HepG2 (cell line): ENCODE measurements at regions not wholly inside any gene's neighbourhood (a gene's known extent, or its start where the extent isn't known, plus 50 kb on each side); places are given as distances from the start of the nearest gene placed in this dataset.

Experiments
- ATAC-seq: fragments of 200-7000 bp; cut with Tn5 transposase; 3 replicates; pipeline ENCODE4 v1.9.1; 2020; ENCODE audit warnings: mild to moderate bottlenecking, moderate library complexity
- BruUV-seq: library from RNA; stranded (reverse); fragments of 400-500 nt; replicated peaks from 2 replicates; lab custom pipeline; 2021; lab: Mats Ljungman, UMichigan
- CTCF ChIA-PET: fragments of 300-600 bp; formaldehyde crosslinking; extraction: SDS; loops from one replicate; lab custom pipeline; 2021; ENCODE audit warnings: low total read pairs, inconsistent platforms, low intra/inter-chr PET ratio; lab: Yijun Ruan, JAX
- POLR2A ChIA-PET: fragments of 350-600 bp; sonication (Branson Sonifier 250); formaldehyde crosslinking; loops from one replicate; lab custom pipeline; 2020; ENCODE audit warnings: antibody characterized with exemption, inconsistent platforms; lab: Yijun Ruan, JAX
- DNase-seq: peaks from one replicate; pipeline ENCODE4 v3.0.0-alpha.2; 2015; ENCODE audit warnings: low spot score
- FAIRE-seq: peaks from 3 replicates; lab custom pipeline; 2011; peaks lifted over from hg19 to GRCh38; lab: Jason Lieb, UNC
- H2AFZ ChIP-seq: one replicate; pipeline ENCODE4 v1.6.1; 2011; ENCODE audit warnings: low read length, inconsistent platforms
- H3K27ac ChIP-seq: fragments of 300-600 bp; 3 replicates; pipeline ENCODE4 v1.8.0; 2011; ENCODE audit warnings: mixed run types, mild to moderate bottlenecking, mixed read lengths, low read length, inconsistent platforms; ENCODE audit not compliant: insufficient read depth; ENCODE audit errors: extremely low read length
- H3K27me3 ChIP-seq, 2 experiments: fragments of 200-600 bp in 1 of 2; 2 replicates in 1 of 2; 3 replicates in 1 of 2; pipeline versions ENCODE4 v1.6.0 to v1.8.0; 2011; ENCODE audit warnings: low read length in 2 of 2, mild to moderate bottlenecking in 2 of 2, moderate library complexity in 2 of 2, inconsistent platforms in 1 of 2; ENCODE audit not compliant: insufficient read depth in 2 of 2, control insufficient read depth in 1 of 2
- H3K36me3 ChIP-seq, 2 experiments: fragments of 200-600 bp in 1 of 2; replicated peaks in 1 of 2; 2 replicates in 1 of 2; 3 replicates in 1 of 2; pipeline versions ENCODE4 v1.5.1 to v1.8.0; 2011; ENCODE audit warnings: low read length in 2 of 2, inconsistent platforms in 1 of 2; ENCODE audit not compliant: insufficient read depth in 2 of 2, control insufficient read depth in 1 of 2
- H3K4me1 ChIP-seq: 2 replicates; pipeline ENCODE4 v1.5.1; 2012; ENCODE audit warnings: low read length, inconsistent platforms; ENCODE audit not compliant: insufficient read depth
- H3K4me2 ChIP-seq: 2 replicates; pipeline ENCODE4 v1.6.0; 2011; ENCODE audit warnings: low read depth, low read length, inconsistent platforms
- H3K4me3 ChIP-seq, 3 experiments: fragments of 200-600 bp in 1 of 3; sonication (generic), shearing (Covaris generic) in 1 of 3; replicated peaks in 1 of 3; 2 replicates each; pipeline ENCODE4 v1.5.1; 2011 to 2016; ENCODE audit warnings: low read length in 3 of 3, inconsistent platforms in 2 of 3, low read depth in 2 of 3, mild to moderate bottlenecking in 2 of 3, control low read depth in 1 of 3, mixed read lengths in 1 of 3; ENCODE audit not compliant: insufficient read depth in 1 of 3
- H3K79me2 ChIP-seq: one replicate; pipeline ENCODE4 v1.6.1; 2011; ENCODE audit warnings: low read length, inconsistent platforms; ENCODE audit not compliant: insufficient read depth
- H3K9ac ChIP-seq: 2 replicates; pipeline ENCODE4 v1.6.0; 2011; ENCODE audit warnings: mild to moderate bottlenecking, low read depth, low read length, inconsistent platforms; ENCODE audit not compliant: insufficient read depth
- H3K9me3 ChIP-seq: 2 replicates; pipeline ENCODE4 v1.5.1; 2012; ENCODE audit warnings: mild to moderate bottlenecking, low read length
- H4K20me1 ChIP-seq: 2 replicates; pipeline ENCODE4 v1.6.0; 2011; ENCODE audit warnings: inconsistent platforms, mild to moderate bottlenecking, low read length, moderate library complexity; ENCODE audit not compliant: insufficient read depth
- MAZ ChIP-seq, 2 experiments: sonication (generic) in 1 of 2; formaldehyde crosslinking in 1 of 2; IDR thresholded peaks; 2 replicates each; pipeline versions ENCODE4 v1.5.0 to v1.6.1; 2012 to 2020; ENCODE audit warnings: low read depth in 2 of 2, mild to moderate bottlenecking in 2 of 2, borderline replicate concordance in 1 of 2, improper control_type of control experiment in 1 of 2, low read length in 1 of 2, missing genetic modification reagents in 1 of 2, moderate library complexity in 1 of 2
- MEIS1 ChIP-seq: sonication (generic); formaldehyde crosslinking; IDR thresholded peaks from 2 replicates; pipeline ENCODE4 v1.9.0; 2021; ENCODE audit warnings: mild to moderate bottlenecking, missing genetic modification reagents, moderate library complexity, borderline replicate concordance
- NCOA1 ChIP-seq: sonication (generic); formaldehyde crosslinking; IDR thresholded peaks from 2 replicates; pipeline ENCODE4 v1.9.0; 2021; ENCODE audit warnings: missing genetic modification reagents
- SIN3B ChIP-seq: fragments of 150-350 bp; IDR thresholded peaks from 2 replicates; pipeline ENCODE4 v1.6.1; 2014; ENCODE audit warnings: low read length
- SIX4 ChIP-seq: sonication (generic); formaldehyde crosslinking; IDR thresholded peaks from 2 replicates; pipeline ENCODE4 v1.4.0; 2020; ENCODE audit warnings: missing genetic modification reagents
- TBL1XR1 ChIP-seq: fragments of 150-350 bp; IDR thresholded peaks from 2 replicates; pipeline ENCODE4 v1.6.1; 2014; ENCODE audit warnings: borderline replicate concordance, low read length; ENCODE audit not compliant: partially characterized antibody
- ZNF558 ChIP-seq: sonication (generic); formaldehyde crosslinking; IDR thresholded peaks from 2 replicates; pipeline ENCODE4 v1.9.0; 2022; ENCODE audit warnings: mild to moderate bottlenecking, missing genetic modification reagents, borderline replicate concordance
- ZNF674 ChIP-seq: sonication (generic); formaldehyde crosslinking; IDR thresholded peaks from 2 replicates; pipeline ENCODE4 v1.5.0; 2020; ENCODE audit warnings: low read depth, mild to moderate bottlenecking, missing genetic modification reagents
- ZNF784 ChIP-seq: sonication (generic); formaldehyde crosslinking; IDR thresholded peaks from 2 replicates; pipeline ENCODE4 v1.5.1; 2020; ENCODE audit warnings: missing genetic modification reagents, mild to moderate bottlenecking, borderline replicate concordance
- ZNF83 ChIP-seq: sonication (generic); formaldehyde crosslinking; IDR thresholded peaks from 2 replicates; pipeline ENCODE4 v1.4.0; 2020; ENCODE audit warnings: missing genetic modification reagents, mild to moderate bottlenecking, borderline replicate concordance
- WGBS: methylation state at CpG from one replicate; pipeline ENCODE4 v1.1.6; 2017; ENCODE audit warnings: low lambda C conversion rate; 5-methylcytosine and 5-hydroxymethylcytosine counted together
- in situ Hi-C: cut with HindIII; loops from 2 replicates; pipeline ENCODE4 v1.10.0; 2017; ENCODE audit warnings: low pct_unique_long_range_greater_than_20kb; ENCODE audit not compliant: extremely low pct_ligation_motif_present
- intact Hi-C: fragments of 100-400 bp; cut with micrococcal nuclease; formaldehyde crosslinking; loops from one replicate; pipeline ENCODE4 v1.10.0; 2022; ENCODE audit not compliant: unreplicated experiment
- TF ChIP-seq, protein P1 (sequence below): sonication (generic); formaldehyde crosslinking; IDR thresholded peaks from 2 replicates; pipeline ENCODE4 v1.4.0; 2020; ENCODE audit warnings: mild to moderate bottlenecking, low read depth, missing genetic modification reagents
- TF ChIP-seq, protein P2 (sequence below): IDR thresholded peaks from 2 replicates; pipeline ENCODE4 v1.6.1; 2016; ENCODE audit warnings: low read depth, borderline replicate concordance
- TF ChIP-seq, protein P3 (sequence below): sonication (generic); formaldehyde crosslinking; IDR thresholded peaks from 2 replicates; pipeline ENCODE4 v1.4.0; 2020; ENCODE audit warnings: mild to moderate bottlenecking, missing genetic modification reagents, borderline replicate concordance
- TF ChIP-seq, protein P4 (sequence below): sonication (generic); formaldehyde crosslinking; IDR thresholded peaks from 2 replicates; pipeline ENCODE4 v1.9.0; 2021; ENCODE audit warnings: missing genetic modification reagents, borderline replicate concordance
- TF ChIP-seq, protein P5 (sequence below): sonication (generic); formaldehyde crosslinking; IDR thresholded peaks from 2 replicates; pipeline ENCODE4 v1.4.0; 2020; ENCODE audit warnings: low read depth, mild to moderate bottlenecking, missing genetic modification reagents
- TF ChIP-seq, protein P6 (sequence below): sonication (generic); formaldehyde crosslinking; IDR thresholded peaks from 2 replicates; pipeline ENCODE4 v1.5.0; 2020; ENCODE audit warnings: missing genetic modification reagents

- TF ChIP-seq ZNF83 (no peak), TBL1XR1 (no peak), MAZ (IDR thresholded peaks at IDR 0.05; ENCODE audit: borderline replicate concordance, low read depth, low read length) (no peak), MAZ (CRISPR knock-in tag; IDR thresholded peaks at IDR 0.05; ENCODE audit: low read depth) (no peak), ZNF784 (CRISPR knock-in tag) (no peak), ZNF674 (CRISPR knock-in tag) (no peak)
- TF ChIP-seq, protein P1, sequence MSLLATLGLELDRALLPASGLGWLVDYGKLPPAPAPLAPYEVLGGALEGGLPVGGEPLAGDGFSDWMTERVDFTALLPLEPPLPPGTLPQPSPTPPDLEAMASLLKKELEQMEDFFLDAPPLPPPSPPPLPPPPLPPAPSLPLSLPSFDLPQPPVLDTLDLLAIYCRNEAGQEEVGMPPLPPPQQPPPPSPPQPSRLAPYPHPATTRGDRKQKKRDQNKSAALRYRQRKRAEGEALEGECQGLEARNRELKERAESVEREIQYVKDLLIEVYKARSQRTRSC (CRISPR knock-in tag): no peak
Observed at GRCh38 chr12:30519535-30519934, 176.1 kb downstream of the IPO8 start (continued).

GRCh38 chr12:30517320-30517719 lies 178.3 kb downstream of the IPO8 start:
- in situ Hi-C loops: no loop called here
- H3K9me3 ChIP-seq: no peaks in the 10 kb centered on the region
- no peak overlapping the region for H3K4me3 ChIP-seq
- no peaks in the 10 kb centered on the region for H3K36me3 ChIP-seq
- 96% methylated on average over 1 of the region's 1 CpG for WGBS
- no peak overlapping the region for H2AFZ ChIP-seq
- no peak for DNase-seq
- no peaks in the 10 kb centered on the region; a peak in 1 of 5 replicates for H3K27me3 ChIP-seq
- no peak overlapping the region for H3K4me2 ChIP-seq
- intact Hi-C loops: loop anchor here (10.0 kb wide), 1 partner anchor 177 kb away; the partner anchor contains the start of gene IPO8
- no peaks in the 10 kb centered on the region for H4K20me1 ChIP-seq
- no TSS peak for BruUV-seq
- H3K27ac ChIP-seq: no peak overlapping the region
- no peak for FAIRE-seq
- H3K79me2 ChIP-seq: no peaks in the 10 kb centered on the region
- ChIA-PET CTCF (no interaction called here), POLR2A (no interaction called here)
- ATAC-seq: no peak
- H3K4me1 ChIP-seq: peaks cover 33% of the 10 kb centered on the region
- H3K9ac ChIP-seq: no peak overlapping the region
- TF ChIP-seq, protein P2, sequence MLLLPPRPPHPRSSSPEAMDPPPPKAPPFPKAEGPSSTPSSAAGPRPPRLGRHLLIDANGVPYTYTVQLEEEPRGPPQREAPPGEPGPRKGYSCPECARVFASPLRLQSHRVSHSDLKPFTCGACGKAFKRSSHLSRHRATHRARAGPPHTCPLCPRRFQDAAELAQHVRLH (CRISPR knock-in tag): no peak
- TF ChIP-seq, protein P3, sequence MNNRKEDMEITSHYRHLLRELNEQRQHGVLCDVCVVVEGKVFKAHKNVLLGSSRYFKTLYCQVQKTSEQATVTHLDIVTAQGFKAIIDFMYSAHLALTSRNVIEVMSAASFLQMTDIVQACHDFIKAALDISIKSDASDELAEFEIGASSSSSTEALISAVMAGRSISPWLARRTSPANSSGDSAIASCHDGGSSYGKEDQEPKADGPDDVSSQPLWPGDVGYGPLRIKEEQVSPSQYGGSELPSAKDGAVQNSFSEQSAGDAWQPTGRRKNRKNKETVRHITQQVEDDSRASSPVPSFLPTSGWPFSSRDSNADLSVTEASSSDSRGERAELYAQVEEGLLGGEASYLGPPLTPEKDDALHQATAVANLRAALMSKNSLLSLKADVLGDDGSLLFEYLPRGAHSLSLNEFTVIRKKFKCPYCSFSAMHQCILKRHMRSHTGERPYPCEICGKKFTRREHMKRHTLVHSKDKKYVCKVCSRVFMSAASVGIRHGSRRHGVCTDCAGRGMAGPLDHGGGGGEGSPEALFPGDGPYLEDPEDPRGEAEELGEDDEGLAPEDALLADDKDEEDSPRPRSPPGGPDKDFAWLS (CRISPR knock-in tag): no peak
- TF ChIP-seq SIN3B (no peak), MEIS1 (CRISPR knock-in tag) (no peak), ZNF558 (no peak), SIX4 (CRISPR knock-in tag) (no peak), NCOA1 (CRISPR knock-in tag) (no peak)
- TF ChIP-seq, protein P4, sequence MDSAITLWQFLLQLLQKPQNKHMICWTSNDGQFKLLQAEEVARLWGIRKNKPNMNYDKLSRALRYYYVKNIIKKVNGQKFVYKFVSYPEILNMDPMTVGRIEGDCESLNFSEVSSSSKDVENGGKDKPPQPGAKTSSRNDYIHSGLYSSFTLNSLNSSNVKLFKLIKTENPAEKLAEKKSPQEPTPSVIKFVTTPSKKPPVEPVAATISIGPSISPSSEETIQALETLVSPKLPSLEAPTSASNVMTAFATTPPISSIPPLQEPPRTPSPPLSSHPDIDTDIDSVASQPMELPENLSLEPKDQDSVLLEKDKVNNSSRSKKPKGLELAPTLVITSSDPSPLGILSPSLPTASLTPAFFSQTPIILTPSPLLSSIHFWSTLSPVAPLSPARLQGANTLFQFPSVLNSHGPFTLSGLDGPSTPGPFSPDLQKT: no peak
- TF ChIP-seq, protein P5, sequence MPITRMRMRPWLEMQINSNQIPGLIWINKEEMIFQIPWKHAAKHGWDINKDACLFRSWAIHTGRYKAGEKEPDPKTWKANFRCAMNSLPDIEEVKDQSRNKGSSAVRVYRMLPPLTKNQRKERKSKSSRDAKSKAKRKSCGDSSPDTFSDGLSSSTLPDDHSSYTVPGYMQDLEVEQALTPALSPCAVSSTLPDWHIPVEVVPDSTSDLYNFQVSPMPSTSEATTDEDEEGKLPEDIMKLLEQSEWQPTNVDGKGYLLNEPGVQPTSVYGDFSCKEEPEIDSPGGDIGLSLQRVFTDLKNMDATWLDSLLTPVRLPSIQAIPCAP (CRISPR knock-in tag): no peak
- TF ChIP-seq, protein P6, sequence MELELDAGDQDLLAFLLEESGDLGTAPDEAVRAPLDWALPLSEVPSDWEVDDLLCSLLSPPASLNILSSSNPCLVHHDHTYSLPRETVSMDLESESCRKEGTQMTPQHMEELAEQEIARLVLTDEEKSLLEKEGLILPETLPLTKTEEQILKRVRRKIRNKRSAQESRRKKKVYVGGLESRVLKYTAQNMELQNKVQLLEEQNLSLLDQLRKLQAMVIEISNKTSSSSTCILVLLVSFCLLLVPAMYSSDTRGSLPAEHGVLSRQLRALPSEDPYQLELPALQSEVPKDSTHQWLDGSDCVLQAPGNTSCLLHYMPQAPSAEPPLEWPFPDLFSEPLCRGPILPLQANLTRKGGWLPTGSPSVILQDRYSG (CRISPR knock-in tag): no peak
